ENCODE measurements at regions not wholly inside any gene's neighbourhood (a gene's known extent, or its start where the extent isn't known, plus 50 kb on each side); places are given as distances from the start of the nearest gene placed in this dataset.

GRCh38 chr11:128164080-128164741 is 423.1 kb downstream of the ETS1 start:
- H3K9me3 ChIP-seq (ENCODE audit: low read length) = no peaks in the 10 kb centered on the region
- intact Hi-C loops (cut with micrococcal nuclease; ENCODE audit: unreplicated experiment) = no loop called here
- H3K9me2 ChIP-seq (ENCODE audit: insufficient read depth, low read length) = no peaks in the 10 kb centered on the region
- H3K79me2 ChIP-seq (ENCODE audit: insufficient read depth, low read depth, low read length) = no peaks in the 10 kb centered on the region
- ChIA-PET POLR2A (interaction anchor here (0.6 kb wide), 1 partner anchor 834 kb away, joined by 3 read pairs; no protein-coding TSS in a partner anchor), CTCF (ENCODE audit: unreplicated experiment) (no interaction called here)
- no peak overlapping the region for H2AFZ ChIP-seq (ENCODE audit: low read length)
- no peak for TF ChIP-seq EZH2phosphoT487 (IDR thresholded peaks at IDR 0.05; ENCODE audit: borderline replicate concordance, low read depth, low read length)
- TF ChIP-seq, protein P1, sequence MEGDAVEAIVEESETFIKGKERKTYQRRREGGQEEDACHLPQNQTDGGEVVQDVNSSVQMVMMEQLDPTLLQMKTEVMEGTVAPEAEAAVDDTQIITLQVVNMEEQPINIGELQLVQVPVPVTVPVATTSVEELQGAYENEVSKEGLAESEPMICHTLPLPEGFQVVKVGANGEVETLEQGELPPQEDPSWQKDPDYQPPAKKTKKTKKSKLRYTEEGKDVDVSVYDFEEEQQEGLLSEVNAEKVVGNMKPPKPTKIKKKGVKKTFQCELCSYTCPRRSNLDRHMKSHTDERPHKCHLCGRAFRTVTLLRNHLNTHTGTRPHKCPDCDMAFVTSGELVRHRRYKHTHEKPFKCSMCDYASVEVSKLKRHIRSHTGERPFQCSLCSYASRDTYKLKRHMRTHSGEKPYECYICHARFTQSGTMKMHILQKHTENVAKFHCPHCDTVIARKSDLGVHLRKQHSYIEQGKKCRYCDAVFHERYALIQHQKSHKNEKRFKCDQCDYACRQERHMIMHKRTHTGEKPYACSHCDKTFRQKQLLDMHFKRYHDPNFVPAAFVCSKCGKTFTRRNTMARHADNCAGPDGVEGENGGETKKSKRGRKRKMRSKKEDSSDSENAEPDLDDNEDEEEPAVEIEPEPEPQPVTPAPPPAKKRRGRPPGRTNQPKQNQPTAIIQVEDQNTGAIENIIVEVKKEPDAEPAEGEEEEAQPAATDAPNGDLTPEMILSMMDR (conservative IDR thresholded peaks at IDR 0.05; ENCODE audit: low read length) = no peak
- H3K27ac ChIP-seq (ENCODE audit: low read depth, low read length, poor library complexity, severe bottlenecking) = no peak overlapping the region
- DNase-seq (ENCODE audit: low spot score) = no peak
- H3K4me1 ChIP-seq (ENCODE audit: insufficient read depth, low read length, poor library complexity, severe bottlenecking) = no peaks in the 10 kb centered on the region
- no peaks in the 10 kb centered on the region for H3K36me3 ChIP-seq (ENCODE audit: insufficient read depth, low read length)
- no peak overlapping the region for H3K4me3 ChIP-seq (ENCODE audit: low read depth, low read length, poor library complexity, severe bottlenecking)
- H3K4me2 ChIP-seq (ENCODE audit: low read length) = no peak overlapping the region
- no TSS peak for BruUV-seq (replicated peaks)
- H4K20me1 ChIP-seq (ENCODE audit: insufficient read depth, low read length) = no peaks in the 10 kb centered on the region

GRCh38 chr11:128161994-128162393 is 425.4 kb downstream of the ETS1 start:
- Histone ChIP-seq H3K36me3 (ENCODE audit: insufficient read depth, low read length) (no peaks in the 10 kb centered on the region), H4K20me1 (ENCODE audit: insufficient read depth, low read length) (no peaks in the 10 kb centered on the region), H3K79me2 (ENCODE audit: insufficient read depth, low read depth, low read length) (no peaks in the 10 kb centered on the region), H3K27ac (ENCODE audit: low read depth, low read length, poor library complexity, severe bottlenecking) (no peak overlapping the region), H3K4me3 (ENCODE audit: low read depth, low read length, poor library complexity, severe bottlenecking) (no peak overlapping the region), H3K4me1 (ENCODE audit: insufficient read depth, low read length, poor library complexity, severe bottlenecking) (no peaks in the 10 kb centered on the region), H2AFZ (ENCODE audit: low read length) (no peak overlapping the region), H3K9me2 (ENCODE audit: insufficient read depth, low read length) (no peaks in the 10 kb centered on the region), H3K4me2 (ENCODE audit: low read length) (no peak overlapping the region), H3K9me3 (ENCODE audit: low read length) (no peaks in the 10 kb centered on the region)
- CTCF ChIA-PET (ENCODE audit: unreplicated experiment) = no interaction called here
- BruUV-seq (replicated peaks) = no TSS peak
- TF ChIP-seq EZH2phosphoT487 (IDR thresholded peaks at IDR 0.05; ENCODE audit: borderline replicate concordance, low read depth, low read length) = no peak
- TF ChIP-seq, protein P1 (conservative IDR thresholded peaks at IDR 0.05; ENCODE audit: low read length) = no peak
- POLR2A ChIA-PET = no interaction called here
- no peak for DNase-seq (ENCODE audit: low spot score)
- intact Hi-C loops (cut with micrococcal nuclease; ENCODE audit: unreplicated experiment) = no loop called here

- DNase-seq (ENCODE audit: low spot score) = no peak
- no peaks in the 10 kb centered on the region for H3K9me2 ChIP-seq (ENCODE audit: insufficient read depth, low read length)
- H3K4me2 ChIP-seq (ENCODE audit: low read length) = no peak overlapping the region
- no TSS peak for BruUV-seq (replicated peaks)
- H3K9me3 ChIP-seq (ENCODE audit: low read length) = no peaks in the 10 kb centered on the region
- no peaks in the 10 kb centered on the region for H3K4me1 ChIP-seq (ENCODE audit: insufficient read depth, low read length, poor library complexity, severe bottlenecking)
- H3K27ac ChIP-seq (ENCODE audit: low read depth, low read length, poor library complexity, severe bottlenecking) = no peak overlapping the region
- no peak for TF ChIP-seq EZH2phosphoT487 (IDR thresholded peaks at IDR 0.05; ENCODE audit: borderline replicate concordance, low read depth, low read length)
- TF ChIP-seq, protein P1 (conservative IDR thresholded peaks at IDR 0.05; ENCODE audit: low read length) = no peak
- no peak overlapping the region for H3K4me3 ChIP-seq (ENCODE audit: low read depth, low read length, poor library complexity, severe bottlenecking)
- POLR2A ChIA-PET = no interaction called here
- CTCF ChIA-PET (ENCODE audit: unreplicated experiment) = no interaction called here
- H3K79me2 ChIP-seq (ENCODE audit: insufficient read depth, low read depth, low read length) = no peaks in the 10 kb centered on the region
- no peaks in the 10 kb centered on the region for H4K20me1 ChIP-seq (ENCODE audit: insufficient read depth, low read length)
- H3K36me3 ChIP-seq (ENCODE audit: insufficient read depth, low read length) = no peaks in the 10 kb centered on the region
- intact Hi-C loops (cut with micrococcal nuclease; ENCODE audit: unreplicated experiment) = no loop called here
- H2AFZ ChIP-seq (ENCODE audit: low read length) = no peak overlapping the region
Observed at GRCh38 chr11:128161436-128161835, 425.9 kb downstream of the ETS1 start.
